DND-41 (cell line): ENCODE measurements at regions not wholly inside any gene's neighbourhood (a gene's known extent, or its start where the extent isn't known, plus 50 kb on each side); places are given as distances from the start of the nearest gene placed in this dataset.

Experiments used
- ATAC-seq: fragments of 200-7000 bp; cut with Tn5 transposase; 3 replicates; pipeline ENCODE4 v1.9.1; 2021; ENCODE audit warnings: low read depth; ENCODE audit not compliant: insufficient read depth
- DNase-seq: peaks from one replicate; pipeline ENCODE4 v3.0.0-alpha.2; 2020
- H2AFZ ChIP-seq: 2 replicates; pipeline ENCODE4 v1.6.0; 2012; ENCODE audit warnings: low read depth, low read length
- H3K27ac ChIP-seq: 2 replicates; pipeline ENCODE4 v1.5.1; 2012; ENCODE audit warnings: low read length, inconsistent platforms
- H3K27me3 ChIP-seq: fragments of 200-600 bp; sonication (generic); 2 replicates; pipeline ENCODE4 v1.6.0; 2012; ENCODE audit warnings: low read length, mild to moderate bottlenecking, inconsistent platforms; ENCODE audit not compliant: insufficient read depth, poor library complexity
- H3K36me3 ChIP-seq: 2 replicates; pipeline ENCODE4 v1.5.1; 2012; ENCODE audit warnings: low read length, inconsistent platforms; ENCODE audit not compliant: insufficient read depth
- H3K4me1 ChIP-seq: 2 replicates; pipeline ENCODE4 v1.5.1; 2012; ENCODE audit warnings: mild to moderate bottlenecking, low read length; ENCODE audit not compliant: insufficient read depth
- H3K4me2 ChIP-seq: 2 replicates; pipeline ENCODE4 v1.6.0; 2012; ENCODE audit warnings: mild to moderate bottlenecking, moderate library complexity, low read length, inconsistent platforms; ENCODE audit not compliant: insufficient read depth
- H3K4me3 ChIP-seq, 2 experiments: fragments of 200-600 bp in 1 of 2; shearing (Covaris generic) in 1 of 2; 2 replicates each; pipeline ENCODE4 v1.5.1; 2012 to 2016; ENCODE audit warnings: inconsistent platforms in 2 of 2, low read length in 2 of 2, mild to moderate bottlenecking in 2 of 2, low read depth in 1 of 2, moderate library complexity in 1 of 2
- H3K79me2 ChIP-seq: 2 replicates; pipeline ENCODE4 v1.6.0; 2012; ENCODE audit warnings: low read length, inconsistent platforms; ENCODE audit not compliant: insufficient read depth
- H3K9ac ChIP-seq: 2 replicates; pipeline ENCODE4 v1.6.0; 2012; ENCODE audit warnings: low read depth, mild to moderate bottlenecking, inconsistent platforms, low read length, moderate library complexity
- H3K9me3 ChIP-seq: 2 replicates; pipeline ENCODE4 v1.5.1; 2012; ENCODE audit warnings: low read length, moderate library complexity, mild to moderate bottlenecking, inconsistent platforms; ENCODE audit not compliant: insufficient read depth, severe bottlenecking
- H4K20me1 ChIP-seq: 2 replicates; pipeline ENCODE4 v1.6.0; 2012; ENCODE audit warnings: low read length; ENCODE audit not compliant: insufficient read depth
- EZH2 ChIP-seq: IDR thresholded peaks from 3 replicates; pipeline ENCODE4 v1.6.1; 2012; ENCODE audit warnings: borderline replicate concordance, low read depth, mild to moderate bottlenecking, moderate library complexity, low read length, inconsistent platforms; ENCODE audit not compliant: severe bottlenecking
- TF ChIP-seq, protein P1 (sequence below): IDR thresholded peaks from 2 replicates; pipeline ENCODE4 v1.5.1; 2012; ENCODE audit warnings: borderline replicate concordance, low read length, moderate library complexity, mild to moderate bottlenecking; ENCODE audit not compliant: poor library complexity, severe bottlenecking; ENCODE audit errors: extremely low read depth

DNA sequence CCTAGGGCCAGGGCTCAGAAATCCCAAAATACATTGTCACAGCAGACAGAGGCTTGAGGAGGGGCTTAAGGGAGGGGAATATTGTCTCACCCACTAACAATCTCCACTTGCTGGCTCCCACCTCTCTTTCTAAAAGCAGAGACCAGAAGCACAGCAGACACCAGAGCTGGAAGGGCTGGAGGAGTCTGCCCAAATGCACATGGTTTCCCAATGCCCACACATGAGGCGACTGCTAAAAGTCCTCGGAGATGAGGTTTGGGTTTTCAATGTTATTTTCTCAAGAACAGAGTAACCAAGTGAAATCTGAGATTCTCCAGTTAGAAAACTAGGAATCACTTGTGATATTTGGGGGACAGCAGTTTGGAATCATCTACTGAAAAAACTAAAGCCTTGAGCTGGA, 325.6 kb upstream of the JARID2 start:
- ATAC-seq (no peak), DNase-seq (no peak)
- H3K4me1 ChIP-seq = no peaks in the 10 kb centered on the region
- no peaks in the 10 kb centered on the region for H3K79me2 ChIP-seq
- no peak for TF ChIP-seq EZH2
- TF ChIP-seq, protein P1, sequence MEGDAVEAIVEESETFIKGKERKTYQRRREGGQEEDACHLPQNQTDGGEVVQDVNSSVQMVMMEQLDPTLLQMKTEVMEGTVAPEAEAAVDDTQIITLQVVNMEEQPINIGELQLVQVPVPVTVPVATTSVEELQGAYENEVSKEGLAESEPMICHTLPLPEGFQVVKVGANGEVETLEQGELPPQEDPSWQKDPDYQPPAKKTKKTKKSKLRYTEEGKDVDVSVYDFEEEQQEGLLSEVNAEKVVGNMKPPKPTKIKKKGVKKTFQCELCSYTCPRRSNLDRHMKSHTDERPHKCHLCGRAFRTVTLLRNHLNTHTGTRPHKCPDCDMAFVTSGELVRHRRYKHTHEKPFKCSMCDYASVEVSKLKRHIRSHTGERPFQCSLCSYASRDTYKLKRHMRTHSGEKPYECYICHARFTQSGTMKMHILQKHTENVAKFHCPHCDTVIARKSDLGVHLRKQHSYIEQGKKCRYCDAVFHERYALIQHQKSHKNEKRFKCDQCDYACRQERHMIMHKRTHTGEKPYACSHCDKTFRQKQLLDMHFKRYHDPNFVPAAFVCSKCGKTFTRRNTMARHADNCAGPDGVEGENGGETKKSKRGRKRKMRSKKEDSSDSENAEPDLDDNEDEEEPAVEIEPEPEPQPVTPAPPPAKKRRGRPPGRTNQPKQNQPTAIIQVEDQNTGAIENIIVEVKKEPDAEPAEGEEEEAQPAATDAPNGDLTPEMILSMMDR = no peak
- H4K20me1 ChIP-seq = no peaks in the 10 kb centered on the region
- no peak overlapping the region for H3K9ac ChIP-seq
- H3K9me3 ChIP-seq = no peaks in the 10 kb centered on the region
- H2AFZ ChIP-seq = no peak overlapping the region
- no peaks in the 10 kb centered on the region for H3K27me3 ChIP-seq
- no peak overlapping the region for H3K4me3 ChIP-seq
- no peak overlapping the region for H3K4me2 ChIP-seq
- no peaks in the 10 kb centered on the region for H3K36me3 ChIP-seq
- no peak overlapping the region for H3K27ac ChIP-seq

DNA sequence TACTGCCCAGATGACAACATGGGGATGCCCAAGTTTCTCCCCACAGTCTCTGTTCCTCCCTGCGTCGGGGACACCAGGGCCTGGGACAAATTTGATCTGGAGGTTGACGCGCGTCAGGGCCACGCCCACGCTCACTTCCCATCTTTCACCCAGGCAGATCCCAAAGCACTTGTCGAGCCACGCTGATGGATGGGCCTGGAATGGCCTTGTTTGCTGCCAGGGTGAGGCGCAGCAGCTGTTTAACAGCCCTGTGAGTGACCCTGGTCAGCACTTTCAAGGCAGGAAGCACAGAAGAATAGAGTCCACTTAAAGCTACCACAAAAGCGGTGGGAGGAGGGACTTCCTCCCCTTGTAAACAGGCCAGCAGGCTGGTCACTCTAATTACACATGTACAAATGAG, 324.7 kb upstream of the JARID2 start:
- DNase-seq (no peak), ATAC-seq (no peak)
- Histone ChIP-seq H2AFZ (no peak overlapping the region), H3K9me3 (no peaks in the 10 kb centered on the region), H3K36me3 (no peaks in the 10 kb centered on the region), H4K20me1 (no peaks in the 10 kb centered on the region), H3K79me2 (no peaks in the 10 kb centered on the region), H3K4me2 (no peak overlapping the region), H3K9ac (no peak overlapping the region), H3K27ac (no peak overlapping the region), H3K4me3 (no peak overlapping the region), H3K27me3 (no peaks in the 10 kb centered on the region), H3K4me1 (no peaks in the 10 kb centered on the region)
- TF ChIP-seq, protein P1 = no peak
- TF ChIP-seq EZH2 = no peak

DNA sequence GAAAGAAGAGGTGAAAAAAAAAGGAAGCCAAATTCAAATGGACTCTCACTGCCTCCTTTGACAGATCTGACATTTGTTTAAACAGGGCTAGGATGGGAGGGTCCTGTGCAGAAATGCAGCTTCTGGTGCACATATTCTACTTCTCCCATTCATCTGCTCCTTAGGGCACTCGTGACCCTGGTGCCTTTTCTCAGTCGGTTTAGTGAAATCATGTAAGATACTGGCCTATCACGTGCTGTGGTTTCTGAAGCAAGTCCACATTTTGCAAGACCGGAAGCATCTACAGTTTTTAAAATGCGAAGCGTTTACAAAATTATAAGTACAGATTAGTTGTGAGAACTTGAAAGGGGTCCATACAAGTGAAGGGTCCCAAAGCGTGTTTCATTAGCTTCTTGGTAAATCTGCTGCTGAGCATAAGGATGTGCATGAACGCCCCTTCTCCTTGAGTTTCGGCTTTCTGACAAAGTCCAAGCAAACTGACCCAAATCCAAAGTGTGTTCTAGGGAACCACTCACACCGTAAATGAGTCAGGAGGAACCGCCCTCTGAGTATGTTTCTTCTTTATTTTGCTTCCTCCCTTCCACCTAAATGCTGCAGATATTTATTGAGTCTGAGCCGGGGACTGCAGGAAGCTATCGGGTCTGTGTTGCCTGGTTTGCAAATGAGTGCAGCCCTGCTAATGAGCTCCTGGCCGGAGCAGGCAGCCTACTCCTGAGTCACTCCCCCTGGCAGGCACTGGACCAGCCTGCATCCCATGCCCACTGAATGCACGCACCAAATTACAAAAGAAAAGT, 323.8 kb upstream of the JARID2 start:
- Histone ChIP-seq H3K27ac (no peak overlapping the region), H3K4me2 (no peak overlapping the region), H3K4me3 (no peak overlapping the region), H3K79me2 (no peaks in the 10 kb centered on the region), H2AFZ (no peak overlapping the region), H3K9ac (no peak overlapping the region), H3K4me1 (no peaks in the 10 kb centered on the region), H3K9me3 (no peaks in the 10 kb centered on the region), H3K36me3 (no peaks in the 10 kb centered on the region), H3K27me3 (no peaks in the 10 kb centered on the region), H4K20me1 (no peaks in the 10 kb centered on the region)
- no peak for TF ChIP-seq EZH2
- TF ChIP-seq, protein P1 = no peak
- DNase-seq = no peak
- ATAC-seq = no peak
